ENCODE measurements at regions not wholly inside any gene's neighbourhood (a gene's known extent, or its start where the extent isn't known, plus 50 kb on each side); places are given as distances from the start of the nearest gene placed in this dataset.
A peak's percentile ranks its signal among the peaks of the same experiment; 100 is the strongest.

GRCh38 chr4:132180020-132180427, 969.1 kb upstream of the PCDH10 start:
- no peak overlapping the region for H3K4me2 ChIP-seq (ENCODE audit: low read depth, low read length, poor library complexity, severe bottlenecking)
- H3F3A ChIP-seq (ENCODE audit: insufficient read depth): no peaks in the 10 kb centered on the region
- no peaks in the 10 kb centered on the region for H4K20me1 ChIP-seq (ENCODE audit: low read depth, low read length)
- H3K9me2 ChIP-seq (replicated peaks; ENCODE audit: insufficient read depth, low read length): no peaks in the 10 kb centered on the region
- H3K9me3 ChIP-seq (ENCODE audit: insufficient read depth, low read length): no peaks in the 10 kb centered on the region
- no peaks in the 10 kb centered on the region for H3K27me3 ChIP-seq (ENCODE audit: low read length)
- H2AFZ ChIP-seq (ENCODE audit: low read depth, low read length, severe bottlenecking): no peak overlapping the region
- no peak overlapping the region for H3K4me3 ChIP-seq (ENCODE audit: insufficient read depth, low read length, poor library complexity, severe bottlenecking)
- TF ChIP-seq, protein P1, sequence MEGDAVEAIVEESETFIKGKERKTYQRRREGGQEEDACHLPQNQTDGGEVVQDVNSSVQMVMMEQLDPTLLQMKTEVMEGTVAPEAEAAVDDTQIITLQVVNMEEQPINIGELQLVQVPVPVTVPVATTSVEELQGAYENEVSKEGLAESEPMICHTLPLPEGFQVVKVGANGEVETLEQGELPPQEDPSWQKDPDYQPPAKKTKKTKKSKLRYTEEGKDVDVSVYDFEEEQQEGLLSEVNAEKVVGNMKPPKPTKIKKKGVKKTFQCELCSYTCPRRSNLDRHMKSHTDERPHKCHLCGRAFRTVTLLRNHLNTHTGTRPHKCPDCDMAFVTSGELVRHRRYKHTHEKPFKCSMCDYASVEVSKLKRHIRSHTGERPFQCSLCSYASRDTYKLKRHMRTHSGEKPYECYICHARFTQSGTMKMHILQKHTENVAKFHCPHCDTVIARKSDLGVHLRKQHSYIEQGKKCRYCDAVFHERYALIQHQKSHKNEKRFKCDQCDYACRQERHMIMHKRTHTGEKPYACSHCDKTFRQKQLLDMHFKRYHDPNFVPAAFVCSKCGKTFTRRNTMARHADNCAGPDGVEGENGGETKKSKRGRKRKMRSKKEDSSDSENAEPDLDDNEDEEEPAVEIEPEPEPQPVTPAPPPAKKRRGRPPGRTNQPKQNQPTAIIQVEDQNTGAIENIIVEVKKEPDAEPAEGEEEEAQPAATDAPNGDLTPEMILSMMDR (IDR thresholded peaks at IDR 0.05; ENCODE audit: insufficient read depth, low read length, poor library complexity, severe bottlenecking): no peak
- TF ChIP-seq EZH2phosphoT487 (conservative IDR thresholded peaks at IDR 0.05; ENCODE audit: low read length): no peak
- H3K36me3 ChIP-seq (ENCODE audit: low read length): no peaks in the 10 kb centered on the region
- no peak overlapping the region for H3K9ac ChIP-seq (ENCODE audit: low read length)
- no peak overlapping the region for H3K27ac ChIP-seq (ENCODE audit: low read depth, low read length)
- H3K79me2 ChIP-seq (ENCODE audit: insufficient read depth, low read length): no peaks in the 10 kb centered on the region

- no peak for TF ChIP-seq EZH2phosphoT487 (conservative IDR thresholded peaks at IDR 0.05; ENCODE audit: low read length)
- TF ChIP-seq, protein P1 (IDR thresholded peaks at IDR 0.05; ENCODE audit: insufficient read depth, low read length, poor library complexity, severe bottlenecking): no peak
Measured at GRCh38 chr4:132195176-132195575, 953.9 kb upstream of the PCDH10 start.

DNA sequence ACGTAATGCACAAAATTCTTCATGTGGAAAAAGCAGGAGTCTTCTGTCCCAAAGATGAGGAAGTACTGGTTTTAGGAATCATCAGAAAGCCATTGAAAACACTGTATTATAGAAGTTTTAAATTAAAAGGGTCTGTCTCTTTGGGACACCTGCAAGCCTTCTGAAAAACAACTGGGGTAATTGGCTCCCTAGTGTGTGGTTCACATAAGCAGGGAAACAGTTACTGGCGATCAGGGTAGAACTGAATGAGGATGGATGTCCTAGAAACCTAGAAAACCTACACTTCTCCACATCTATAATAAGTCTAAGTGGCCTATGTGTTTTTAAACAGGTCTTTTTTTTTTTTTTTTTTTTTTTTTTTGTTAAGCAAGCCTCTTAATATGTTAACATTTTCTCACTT, 945.5 kb upstream of the PCDH10 start:
- H3K4me2 ChIP-seq (ENCODE audit: low read depth, low read length, poor library complexity, severe bottlenecking): no peak overlapping the region
- H2AFZ ChIP-seq (ENCODE audit: low read depth, low read length, severe bottlenecking): no peak overlapping the region
- H3K79me2 ChIP-seq (ENCODE audit: insufficient read depth, low read length): no peaks in the 10 kb centered on the region
- H4K20me1 ChIP-seq (ENCODE audit: low read depth, low read length): no peaks in the 10 kb centered on the region
- H3K36me3 ChIP-seq (ENCODE audit: low read length): no peaks in the 10 kb centered on the region
- H3K9me3 ChIP-seq (ENCODE audit: insufficient read depth, low read length): no peaks in the 10 kb centered on the region
- H3K27ac ChIP-seq (ENCODE audit: low read depth, low read length): no peak overlapping the region
- TF ChIP-seq, protein P1 (IDR thresholded peaks at IDR 0.05; ENCODE audit: insufficient read depth, low read length, poor library complexity, severe bottlenecking): no peak
- no peak for TF ChIP-seq EZH2phosphoT487 (conservative IDR thresholded peaks at IDR 0.05; ENCODE audit: low read length)
- H3K9me2 ChIP-seq (replicated peaks; ENCODE audit: insufficient read depth, low read length): no peaks in the 10 kb centered on the region
- no peak overlapping the region for H3K9ac ChIP-seq (ENCODE audit: low read length)
- no peaks in the 10 kb centered on the region for H3K27me3 ChIP-seq (ENCODE audit: low read length)
- H3K4me3 ChIP-seq (ENCODE audit: insufficient read depth, low read length, poor library complexity, severe bottlenecking): no peak overlapping the region
- no peaks in the 10 kb centered on the region for H3F3A ChIP-seq (ENCODE audit: insufficient read depth)

More at GRCh38 chr4:132195176-132195575, 953.9 kb upstream of the PCDH10 start:
- H4K20me1 ChIP-seq (ENCODE audit: low read depth, low read length): no peaks in the 10 kb centered on the region
- no peak overlapping the region for H3K27ac ChIP-seq (ENCODE audit: low read depth, low read length)
- no peaks in the 10 kb centered on the region for H3K36me3 ChIP-seq (ENCODE audit: low read length)
- H3K4me3 ChIP-seq (ENCODE audit: insufficient read depth, low read length, poor library complexity, severe bottlenecking): no peak overlapping the region
- no peaks in the 10 kb centered on the region for H3K9me2 ChIP-seq (replicated peaks; ENCODE audit: insufficient read depth, low read length)
- H3K9ac ChIP-seq (ENCODE audit: low read length): no peak overlapping the region
- H2AFZ ChIP-seq (ENCODE audit: low read depth, low read length, severe bottlenecking): no peak overlapping the region
- no peaks in the 10 kb centered on the region for H3K79me2 ChIP-seq (ENCODE audit: insufficient read depth, low read length)
- H3K27me3 ChIP-seq (ENCODE audit: low read length): no peaks in the 10 kb centered on the region
- no peaks in the 10 kb centered on the region for H3F3A ChIP-seq (ENCODE audit: insufficient read depth)
- H3K9me3 ChIP-seq (ENCODE audit: insufficient read depth, low read length): no peaks in the 10 kb centered on the region
- peak overlapping the region; percentile 17 for H3K4me2 ChIP-seq (ENCODE audit: low read depth, low read length, poor library complexity, severe bottlenecking)

Measured in SU-DHL-6 (cell line).